ENCODE measurements at regions not wholly inside any gene's neighbourhood (a gene's known extent, or its start where the extent isn't known, plus 50 kb on each side); places are given as distances from the start of the nearest gene placed in this dataset.

- no peak overlapping the region for H3K4me3 ChIP-seq (ENCODE audit: low read length)
- TF ChIP-seq ZNF274 (IDR thresholded peaks at IDR 0.05; ENCODE audit: low read depth, low read length): no peak
Measured at GRCh38 chr9:21557428-21557768, 75.3 kb upstream of the IFNE start.

GRCh38 chr9:21558079-21558478 is 76.0 kb upstream of the IFNE start:
- no peak overlapping the region; the same call in 1 of the 2 replicates for H3K4me3 ChIP-seq (ENCODE audit: low read length)
- TF ChIP-seq ZNF274 (IDR thresholded peaks at IDR 0.05; ENCODE audit: low read depth, low read length): no peak

GRCh38 chr9:21558615-21559401 is 76.7 kb upstream of the IFNE start:
- H3K4me3 ChIP-seq (ENCODE audit: low read length): peak overlapping the region; percentile 51

GRCh38 chr9:21559402-21560280 is 77.5 kb upstream of the IFNE start:
- peak overlapping the region; percentile 51; the same call in 1 of the 2 replicates for H3K4me3 ChIP-seq (ENCODE audit: low read length)
- TF ChIP-seq ZNF274 (IDR thresholded peaks at IDR 0.05; ENCODE audit: low read depth, low read length): no peak

More at GRCh38 chr9:21558615-21559401, 76.7 kb upstream of the IFNE start:
- TF ChIP-seq ZNF274 (IDR thresholded peaks at IDR 0.05; ENCODE audit: low read depth, low read length): no peak

- H3K4me3 ChIP-seq (ENCODE audit: low read length): no peak overlapping the region
Measured at GRCh38 chr9:21560281-21560745, 78.2 kb upstream of the IFNE start.

DNA sequence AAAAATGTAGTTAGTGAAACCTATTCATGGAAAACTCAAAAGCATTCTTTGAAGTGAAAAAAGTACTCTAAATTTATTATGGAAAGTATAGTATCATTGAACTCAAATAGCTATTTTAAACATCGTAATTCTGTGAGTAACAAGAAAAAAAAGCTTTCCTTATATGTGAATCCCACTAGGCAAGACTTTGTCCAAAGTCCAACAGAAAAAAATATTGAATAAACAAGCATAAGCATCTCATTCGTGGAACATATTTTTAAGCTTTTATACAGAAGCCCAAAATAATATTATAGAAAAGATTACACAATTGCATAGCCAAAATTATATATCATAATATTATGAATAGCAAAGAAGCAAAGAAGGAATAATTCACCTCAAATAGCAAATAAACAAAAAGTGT is 79.4 kb upstream of the IFNE start:
- TF ChIP-seq ZNF274 (IDR thresholded peaks at IDR 0.05; ENCODE audit: low read depth, low read length): no peak

More at GRCh38 chr9:21560281-21560745, 78.2 kb upstream of the IFNE start:
- TF ChIP-seq ZNF274 (IDR thresholded peaks at IDR 0.05; ENCODE audit: low read depth, low read length): no peak

DNA sequence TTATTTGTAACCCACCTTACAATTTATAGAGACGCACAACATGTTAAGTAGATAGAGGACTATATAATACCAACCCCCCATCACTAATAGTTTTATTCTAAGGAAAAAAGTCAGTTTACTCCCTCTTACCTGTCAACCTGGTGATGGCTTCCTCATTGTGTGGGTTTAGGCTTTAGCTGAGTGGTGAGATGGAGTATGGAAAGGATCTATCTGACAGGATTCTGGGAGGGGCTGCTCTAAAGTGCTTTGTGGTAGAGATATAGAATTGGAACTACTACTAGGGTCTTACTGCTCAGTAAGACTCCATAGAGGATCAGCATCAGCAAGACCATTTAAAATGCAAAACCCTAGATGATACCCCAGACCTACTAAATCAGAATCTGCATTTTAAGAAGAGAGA is 82.1 kb upstream of the IFNE start:
- no peak overlapping the region for H3K4me3 ChIP-seq (ENCODE audit: low read length)
- no peak for TF ChIP-seq ZNF274 (IDR thresholded peaks at IDR 0.05; ENCODE audit: low read depth, low read length)

More for the DNA sequence above, 79.4 kb upstream of the IFNE start:
- no peak overlapping the region for H3K4me3 ChIP-seq (ENCODE audit: low read length)

- TF ChIP-seq ZNF274 (IDR thresholded peaks at IDR 0.05; ENCODE audit: low read depth, low read length): no peak
Measured at GRCh38 chr9:21565155-21565554, 83.0 kb upstream of the IFNE start.

DNA sequence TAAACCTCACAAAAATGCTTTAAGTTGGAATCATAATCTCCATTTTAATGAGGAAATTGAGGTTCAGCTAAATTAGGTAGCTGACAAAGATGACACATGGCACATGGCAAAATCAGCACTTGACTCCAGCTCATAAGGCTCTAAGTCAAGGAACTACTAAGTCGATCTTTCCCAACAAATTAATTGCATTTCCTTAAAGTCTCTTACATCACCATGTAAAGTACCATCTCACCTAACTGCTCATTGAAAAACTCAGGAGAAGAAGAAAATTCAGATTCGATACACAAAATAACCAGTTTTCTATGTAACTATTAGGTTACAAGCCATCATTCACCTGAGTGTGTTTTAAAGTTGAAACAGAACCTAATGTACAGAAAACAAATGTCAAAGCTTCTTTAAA is 85.8 kb upstream of the IFNE start:
- no peak for TF ChIP-seq ZNF274 (IDR thresholded peaks at IDR 0.05; ENCODE audit: low read depth, low read length)
- no peak overlapping the region for H3K4me3 ChIP-seq (ENCODE audit: low read length)

More at GRCh38 chr9:21565155-21565554, 83.0 kb upstream of the IFNE start:
- H3K4me3 ChIP-seq (ENCODE audit: low read length): no peak overlapping the region

- TF ChIP-seq ZNF274 (IDR thresholded peaks at IDR 0.05; ENCODE audit: low read depth, low read length): no peak
- H3K4me3 ChIP-seq (ENCODE audit: low read length): no peak overlapping the region
Measured at GRCh38 chr9:21568484-21568883, 86.4 kb upstream of the IFNE start.

GRCh38 chr9:21569721-21570120 is 87.6 kb upstream of the IFNE start:
- H3K4me3 ChIP-seq (ENCODE audit: low read length): no peak overlapping the region
- TF ChIP-seq ZNF274 (IDR thresholded peaks at IDR 0.05; ENCODE audit: low read depth, low read length): no peak

GRCh38 chr9:21570643-21571275 is 88.6 kb upstream of the IFNE start:
- no peak overlapping the region for H3K4me3 ChIP-seq (ENCODE audit: low read length)
- TF ChIP-seq ZNF274 (IDR thresholded peaks at IDR 0.05; ENCODE audit: low read depth, low read length): no peak

- TF ChIP-seq ZNF274 (IDR thresholded peaks at IDR 0.05; ENCODE audit: low read depth, low read length): no peak
- H3K4me3 ChIP-seq (ENCODE audit: low read length): no peak overlapping the region
Measured at GRCh38 chr9:21574261-21574660, 92.1 kb upstream of the IFNE start.

Data from GM08714 (cell line).